ENCODE measurements at regions not wholly inside any gene's neighbourhood (a gene's known extent, or its start where the extent isn't known, plus 50 kb on each side); places are given as distances from the start of the nearest gene placed in this dataset.
A peak's percentile ranks its signal among the peaks of the same experiment; 100 is the strongest.

GRCh38 chr3:72230774-72231379 is 445.9 kb upstream of the PROK2 start:
- DNase-seq, result no peak

GRCh38 chr3:72229952-72230351 is 445.0 kb upstream of the PROK2 start:
- DNase-seq, result no peak

GRCh38 chr3:72227486-72228070 is 442.6 kb upstream of the PROK2 start:
- no peak for DNase-seq

- DNase-seq, result no peak
Measured at GRCh38 chr3:72224804-72225509, 440.0 kb upstream of the PROK2 start.

GRCh38 chr3:72223628-72224027 is 438.7 kb upstream of the PROK2 start:
- DNase-seq, result no peak

GRCh38 chr3:72223116-72223515 is 438.2 kb upstream of the PROK2 start:
- DNase-seq, result peak; percentile 80

GRCh38 chr3:72222410-72222809 is 437.5 kb upstream of the PROK2 start:
- no peak for DNase-seq

GRCh38 chr3:72220946-72221345 is 436.0 kb upstream of the PROK2 start:
- no peak for DNase-seq

- no peak for DNase-seq
Measured at GRCh38 chr3:72219752-72220151, 434.8 kb upstream of the PROK2 start.

GRCh38 chr3:72217570-72217969 is 432.6 kb upstream of the PROK2 start:
- DNase-seq, result no peak

- DNase-seq, result no peak
Measured at GRCh38 chr3:72214066-72214951, 429.4 kb upstream of the PROK2 start.

- DNase-seq, result no peak
Measured at GRCh38 chr3:72213296-72214065, 428.5 kb upstream of the PROK2 start.

- DNase-seq, result no peak
Measured at GRCh38 chr3:72212396-72212795, 427.4 kb upstream of the PROK2 start.

GRCh38 chr3:72210261-72210660 is 425.3 kb upstream of the PROK2 start:
- no peak for DNase-seq

GRCh38 chr3:72205297-72205826 is 420.4 kb upstream of the PROK2 start:
- no peak for DNase-seq

GRCh38 chr3:72204452-72204851 is 419.5 kb upstream of the PROK2 start:
- no peak for DNase-seq

- no peak for DNase-seq
Measured at GRCh38 chr3:72203613-72204349, 418.8 kb upstream of the PROK2 start.

GRCh38 chr3:72203105-72203504 is 418.2 kb upstream of the PROK2 start:
- no peak for DNase-seq

- DNase-seq, result no peak
Measured at GRCh38 chr3:72200332-72200731, 415.4 kb upstream of the PROK2 start.

GRCh38 chr3:72199530-72199929 is 414.6 kb upstream of the PROK2 start:
- no peak for DNase-seq

- DNase-seq, result no peak
Measured at GRCh38 chr3:72196377-72196929, 411.5 kb upstream of the PROK2 start.

Data from hindlimb muscle (tissue), 1 donor.